Dermis microvascular lymphatic vessel endothelial cell (primary cell): ENCODE measurements at regions not wholly inside any gene's neighbourhood (a gene's known extent, or its start where the extent isn't known, plus 50 kb on each side); places are given as distances from the start of the nearest gene placed in this dataset.
A peak's percentile ranks its signal among the peaks of the same experiment; 100 is the strongest.

Experiments used
- DNase-seq, 2 donors: peaks; one replicate each; pipeline versions ENCODE4 v3.0.0 to v3.0.0-alpha.2; 2010; ENCODE audit warnings: low read depth in 2 of 2

GRCh38 chr18:27899893-27900292 is 277.0 kb downstream of the CDH2 start:
- no peak for DNase-seq

GRCh38 chr18:27894746-27895145 is 282.2 kb downstream of the CDH2 start:
- DNase-seq: no peak

GRCh38 chr18:27887711-27888495 is 289.0 kb downstream of the CDH2 start:
- no peak for DNase-seq

- no peak for DNase-seq
These were observed 289.6 kb downstream of the CDH2 start for GRCh38 chr18:27887287-27887686.

- DNase-seq: no peak
These were observed 297.4 kb downstream of the CDH2 start for GRCh38 chr18:27879540-27879939.

GRCh38 chr18:27871726-27872125 is 305.2 kb downstream of the CDH2 start:
- DNase-seq: no peak

GRCh38 chr18:27869735-27870134 is 307.2 kb downstream of the CDH2 start:
- DNase-seq: no peak

GRCh38 chr18:27865431-27865830 is 311.5 kb downstream of the CDH2 start:
- no peak for DNase-seq

- DNase-seq: no peak
These were observed 313.0 kb downstream of the CDH2 start for GRCh38 chr18:27863780-27864430.

GRCh38 chr18:27862041-27862682 is 314.8 kb downstream of the CDH2 start:
- no peak for DNase-seq

- no peak for DNase-seq
These were observed 315.4 kb downstream of the CDH2 start for GRCh38 chr18:27861539-27861938.

- DNase-seq: no peak
These were observed 316.2 kb downstream of the CDH2 start for GRCh38 chr18:27860701-27861107.

- DNase-seq: no peak
These were observed 316.9 kb downstream of the CDH2 start for GRCh38 chr18:27860011-27860410.

GRCh38 chr18:27856820-27857219 is 320.1 kb downstream of the CDH2 start:
- DNase-seq: no peak

- DNase-seq: no peak
These were observed 321.4 kb downstream of the CDH2 start for GRCh38 chr18:27855486-27855885.

- DNase-seq: no peak
These were observed 322.3 kb downstream of the CDH2 start for GRCh38 chr18:27854631-27855030.

GRCh38 chr18:27848336-27848735 is 328.6 kb downstream of the CDH2 start:
- no peak for DNase-seq

GRCh38 chr18:27847412-27847811 is 329.5 kb downstream of the CDH2 start:
- peak in 1 of 2 donors; percentile 10 for DNase-seq

- DNase-seq: no peak
These were observed 331.0 kb downstream of the CDH2 start for GRCh38 chr18:27845897-27846296.

GRCh38 chr18:27843783-27844777 is 332.9 kb downstream of the CDH2 start:
- DNase-seq: peak in 1 of 2 donors; percentile 58

- peak in 1 of 2 donors; percentile 83 for DNase-seq
These were observed 337.8 kb downstream of the CDH2 start for GRCh38 chr18:27839141-27839540.
